Neural cell (in vitro differentiated cells): ENCODE measurements at regions not wholly inside any gene's neighbourhood (a gene's known extent, or its start where the extent isn't known, plus 50 kb on each side); places are given as distances from the start of the nearest gene placed in this dataset.

Source experiments
- CTCF ChIP-seq: fragments of 450-650 bp; IDR thresholded peaks from 2 replicates; pipeline ENCODE4 v1.5.1; 2014; ENCODE audit warnings: antibody characterized with exemption, mild to moderate bottlenecking, moderate library complexity; ENCODE audit not compliant: poor library complexity, severe bottlenecking
- EZH2 ChIP-seq: fragments of 200-600, 300-800 bp; shearing (Covaris generic), sonication (generic); IDR thresholded peaks from 2 replicates; pipeline ENCODE4 v1.6.1; 2014; ENCODE audit warnings: antibody characterized with exemption, low read length, borderline replicate concordance, mild to moderate bottlenecking; ENCODE audit not compliant: insufficient read depth, poor library complexity, severe bottlenecking
- POLR2AphosphoS5 ChIP-seq: IDR thresholded peaks from 2 replicates; pipeline ENCODE4 v1.6.1; 2012
- RAD21 ChIP-seq: fragments of 450-650 bp; conservative IDR thresholded peaks from 2 replicates; pipeline ENCODE4 v1.6.1; 2014; ENCODE audit warnings: antibody characterized with exemption, mild to moderate bottlenecking, moderate library complexity
- SMC3 ChIP-seq: fragments of 450-650 bp; conservative IDR thresholded peaks from 2 replicates; pipeline ENCODE4 v1.6.1; 2014; ENCODE audit warnings: antibody characterized with exemption, mild to moderate bottlenecking, moderate library complexity; ENCODE audit not compliant: poor library complexity

- TF ChIP-seq RAD21 (no peak), CTCF (no peak), SMC3 (no peak), POLR2AphosphoS5 (no peak), EZH2 (no peak)
Measured at GRCh38 chr1:193703655-193704054, 517.2 kb upstream of the B3GALT2 start.
